NK-92 (cell line): ENCODE measurements at regions not wholly inside any gene's neighbourhood (a gene's known extent, or its start where the extent isn't known, plus 50 kb on each side); places are given as distances from the start of the nearest gene placed in this dataset.

Source experiments
- DNase-seq: peaks from one replicate; lab custom pipeline; 2025; ENCODE audit not compliant: unreplicated experiment; lab: John Stamatoyannopoulos, UW

GRCh38 chr3:194738254-194739093 lies 52.8 kb downstream of the FAM43A start:
- DNase-seq: no peak

- DNase-seq: no peak
Measured at GRCh38 chr3:194739498-194740284, 54.0 kb downstream of the FAM43A start.

- no peak for DNase-seq
Measured at GRCh38 chr3:194740859-194741491, 55.3 kb downstream of the FAM43A start.

- DNase-seq: no peak
Measured at GRCh38 chr3:194741916-194742315, 56.2 kb downstream of the FAM43A start.

GRCh38 chr3:194744826-194745225 lies 59.1 kb downstream of the FAM43A start:
- no peak for DNase-seq

- DNase-seq: no peak
Measured at GRCh38 chr3:194745422-194746184, 59.9 kb downstream of the FAM43A start.

GRCh38 chr3:194748225-194748624 lies 62.5 kb downstream of the FAM43A start:
- no peak for DNase-seq

GRCh38 chr3:194749631-194750490 lies 64.2 kb downstream of the FAM43A start:
- DNase-seq: no peak

- no peak for DNase-seq
Measured at GRCh38 chr3:194750491-194750828, 64.8 kb downstream of the FAM43A start.

- no peak for DNase-seq
Measured at GRCh38 chr3:194755671-194756459, 70.2 kb downstream of the FAM43A start.

- no peak for DNase-seq
Measured at GRCh38 chr3:194756460-194756779, 70.7 kb downstream of the FAM43A start.

GRCh38 chr3:194756791-194757325 lies 71.2 kb downstream of the FAM43A start:
- no peak for DNase-seq

- DNase-seq: no peak
Measured at GRCh38 chr3:194757647-194758061, 72.0 kb downstream of the FAM43A start.

GRCh38 chr3:194758716-194759115 lies 73.0 kb downstream of the FAM43A start:
- DNase-seq: no peak

- no peak for DNase-seq
Measured at GRCh38 chr3:194760494-194761137, 74.9 kb downstream of the FAM43A start.

- no peak for DNase-seq
Measured at GRCh38 chr3:194761384-194761783, 75.7 kb downstream of the FAM43A start.

- no peak for DNase-seq
Measured at GRCh38 chr3:194766845-194767244, 81.2 kb downstream of the FAM43A start.

- DNase-seq: no peak
Measured at GRCh38 chr3:194767446-194768207, 81.9 kb downstream of the FAM43A start.
